Sigmoid colon (tissue), 6 donors: ENCODE measurements at regions not wholly inside any gene's neighbourhood (a gene's known extent, or its start where the extent isn't known, plus 50 kb on each side); places are given as distances from the start of the nearest gene placed in this dataset.

ENCODE experiments used
- DNase-seq: peaks from one replicate; pipeline ENCODE4 v3.0.0-alpha.2; 2019
- H3K27ac ChIP-seq, 4 donors: fragments of 200-600 bp; sonication (generic); one replicate each; pipeline ENCODE4 v1.5.1; 2016 to 2019; ENCODE audit warnings: mild to moderate bottlenecking in 1 of 4
- H3K27me3 ChIP-seq, 3 donors: fragments of 200-600 bp; sonication (generic); one replicate each; pipeline ENCODE4 v1.5.1; 2019; ENCODE audit warnings: mild to moderate bottlenecking in 1 of 3
- H3K36me3 ChIP-seq, 4 donors: fragments of 200-600 bp; sonication (generic); one replicate each; pipeline ENCODE4 v1.5.1; 2016 to 2019
- H3K4me1 ChIP-seq, 4 donors: fragments of 200-600 bp; sonication (generic); one replicate each; pipeline ENCODE4 v1.5.1; 2017 to 2019
- H3K4me3 ChIP-seq, 4 donors: fragments of 200-600 bp; sonication (generic); one replicate each; pipeline ENCODE4 v1.5.1; 2017 to 2019; ENCODE audit warnings: mild to moderate bottlenecking in 2 of 4, moderate library complexity in 1 of 4
- H3K9me3 ChIP-seq, 4 donors: fragments of 200-600 bp in 3 of 4; sonication (generic) in 3 of 4; one replicate each; pipeline versions ENCODE4 v1.5.1 to v1.6.1; 2013 to 2019
- EP300 ChIP-seq, 4 donors: sonication (generic); formaldehyde crosslinking; IDR thresholded peaks; one replicate each; pipeline ENCODE4 v1.6.1; 2017; ENCODE audit warnings: antibody characterized with exemption in 4 of 4
- POLR2A ChIP-seq, 2 donors: fragments of 450-650 bp; IDR thresholded peaks; one replicate each; pipeline ENCODE4 v1.6.1; 2016; ENCODE audit warnings: antibody characterized with exemption in 2 of 2, mild to moderate bottlenecking in 2 of 2, moderate library complexity in 2 of 2
- POLR2AphosphoS5 ChIP-seq, 4 donors: sonication (generic); formaldehyde crosslinking; IDR thresholded peaks; one replicate each; pipeline ENCODE4 v1.6.1; 2017; ENCODE audit warnings: antibody characterized with exemption in 4 of 4
- WGBS, 2 donors: extraction: QIAGEN DNeasy Blood & Tissue Kit; methylation state at CpG; one replicate each; pipeline ENCODE4 v1.1.7; 2013; 5-methylcytosine and 5-hydroxymethylcytosine counted together
- intact Hi-C: fragments of 100-400 bp; cut with DNase I; formaldehyde crosslinking; loops from one replicate; pipeline ENCODE4 v1.15.1; 2023
- TF ChIP-seq, protein P1 (sequence below), 4 experiments: fragments of 450-650 bp in 3 of 4; fragments of 200-600 bp in 1 of 4; IDR thresholded peaks; one replicate each; pipeline ENCODE4 v1.5.1; 2016 to 2019; ENCODE audit warnings: antibody characterized with exemption in 4 of 4, mild to moderate bottlenecking in 3 of 4, moderate library complexity in 2 of 4
- donor health status: healthy with polysubstance abuse.
- donor health status: healthy.

DNA sequence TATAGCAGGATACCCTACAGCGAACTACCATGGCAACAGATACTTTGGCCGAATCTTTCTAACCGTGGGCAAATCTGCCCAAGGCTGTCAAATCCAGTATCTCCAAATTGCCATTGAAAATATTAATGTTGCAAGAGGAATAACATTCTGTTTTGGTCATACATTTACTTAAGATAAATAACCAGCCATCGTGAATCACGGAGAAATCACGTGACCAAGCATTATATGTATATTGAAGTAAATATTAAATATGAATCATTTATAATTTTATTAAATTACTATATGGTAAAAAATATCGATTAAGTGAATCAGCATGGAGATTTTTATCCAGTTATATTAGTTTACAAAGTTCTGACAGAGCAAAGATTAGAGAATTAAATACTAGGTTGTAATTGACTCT, 714.6 kb upstream of the GJE1 start:
- no peaks in the 10 kb centered on the region for H3K27me3 ChIP-seq
- TF ChIP-seq, protein P1, sequence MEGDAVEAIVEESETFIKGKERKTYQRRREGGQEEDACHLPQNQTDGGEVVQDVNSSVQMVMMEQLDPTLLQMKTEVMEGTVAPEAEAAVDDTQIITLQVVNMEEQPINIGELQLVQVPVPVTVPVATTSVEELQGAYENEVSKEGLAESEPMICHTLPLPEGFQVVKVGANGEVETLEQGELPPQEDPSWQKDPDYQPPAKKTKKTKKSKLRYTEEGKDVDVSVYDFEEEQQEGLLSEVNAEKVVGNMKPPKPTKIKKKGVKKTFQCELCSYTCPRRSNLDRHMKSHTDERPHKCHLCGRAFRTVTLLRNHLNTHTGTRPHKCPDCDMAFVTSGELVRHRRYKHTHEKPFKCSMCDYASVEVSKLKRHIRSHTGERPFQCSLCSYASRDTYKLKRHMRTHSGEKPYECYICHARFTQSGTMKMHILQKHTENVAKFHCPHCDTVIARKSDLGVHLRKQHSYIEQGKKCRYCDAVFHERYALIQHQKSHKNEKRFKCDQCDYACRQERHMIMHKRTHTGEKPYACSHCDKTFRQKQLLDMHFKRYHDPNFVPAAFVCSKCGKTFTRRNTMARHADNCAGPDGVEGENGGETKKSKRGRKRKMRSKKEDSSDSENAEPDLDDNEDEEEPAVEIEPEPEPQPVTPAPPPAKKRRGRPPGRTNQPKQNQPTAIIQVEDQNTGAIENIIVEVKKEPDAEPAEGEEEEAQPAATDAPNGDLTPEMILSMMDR (IDR thresholded peaks at IDR 0.05), result no peak
- TF ChIP-seq POLR2A (IDR thresholded peaks at IDR 0.05) (no peak), POLR2AphosphoS5 (IDR thresholded peaks at IDR 0.05) (no peak), EP300 (IDR thresholded peaks at IDR 0.05) (no peak)
- H3K9me3 ChIP-seq, result no peaks in the 10 kb centered on the region
- intact Hi-C loops, result no loop called here
- no peaks in the 10 kb centered on the region for H3K36me3 ChIP-seq
- 91 to 94% methylated on average over 7 of the region's 7 CpGs for WGBS, 2 donors
- no peak for DNase-seq
- H3K4me1 ChIP-seq, result no peaks in the 10 kb centered on the region
- H3K4me3 ChIP-seq, result no peak overlapping the region
- H3K27ac ChIP-seq, result no peak overlapping the region

DNA sequence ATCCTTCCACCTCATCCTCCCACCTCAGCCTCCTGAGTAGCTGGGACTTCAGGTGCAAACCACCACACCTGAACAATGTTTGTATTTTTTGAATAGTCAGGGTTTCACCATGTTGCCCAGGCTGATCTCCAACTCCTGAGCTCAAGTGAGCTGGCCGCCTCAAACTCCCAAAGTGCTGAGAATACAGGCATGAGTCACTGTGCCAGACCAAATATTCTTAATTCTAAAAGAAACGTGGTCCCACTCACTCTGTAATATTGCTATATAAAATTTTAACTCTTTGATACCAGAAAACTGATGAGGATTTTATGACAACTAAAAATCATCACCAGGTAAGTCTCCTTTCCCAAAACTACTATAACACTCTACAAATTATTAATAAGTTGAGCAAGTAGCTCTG, 716.8 kb upstream of the GJE1 start:
- Histone ChIP-seq H3K27ac (no peak overlapping the region), H3K4me1 (no peaks in the 10 kb centered on the region), H3K27me3 (no peaks in the 10 kb centered on the region), H3K4me3 (no peak overlapping the region), H3K9me3 (no peaks in the 10 kb centered on the region), H3K36me3 (no peaks in the 10 kb centered on the region)
- 53 to 60% methylated on average over 2 of the region's 2 CpGs for WGBS, 2 donors
- intact Hi-C loops, result no loop called here
- DNase-seq, result no peak
- TF ChIP-seq, protein P1 (IDR thresholded peaks at IDR 0.05), result no peak
- no peak for TF ChIP-seq POLR2AphosphoS5 (IDR thresholded peaks at IDR 0.05)
- no peak for TF ChIP-seq EP300 (IDR thresholded peaks at IDR 0.05)
- no peak for TF ChIP-seq POLR2A (IDR thresholded peaks at IDR 0.05)

DNA sequence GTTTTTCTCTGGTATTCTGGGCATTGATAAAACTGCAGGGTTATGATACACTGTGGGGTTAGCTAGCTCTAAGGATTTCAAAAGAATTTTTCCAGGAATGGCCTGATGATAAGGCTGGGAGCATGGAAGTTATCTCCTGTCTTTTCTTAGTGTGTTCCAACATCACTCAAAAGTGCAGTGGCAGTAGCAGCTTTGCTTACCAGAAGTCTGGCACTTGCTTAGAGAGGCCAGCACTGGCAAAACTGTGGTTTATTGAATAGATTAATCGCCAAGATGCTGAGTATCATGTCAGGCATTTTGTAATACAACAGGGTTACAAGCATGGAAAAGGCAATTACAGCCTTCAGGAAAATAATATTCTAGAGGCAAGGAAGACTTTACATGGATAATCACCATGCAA, 719.5 kb upstream of the GJE1 start:
- TF ChIP-seq, protein P1 (IDR thresholded peaks at IDR 0.05), result no peak
- TF ChIP-seq EP300 (IDR thresholded peaks at IDR 0.05) (no peak), POLR2AphosphoS5 (IDR thresholded peaks at IDR 0.05) (no peak), POLR2A (IDR thresholded peaks at IDR 0.05) (no peak)
- 89 to 91% methylated on average over 1 of the region's 1 CpG for WGBS, 2 donors
- no peak for DNase-seq
- Histone ChIP-seq H3K4me1 (no peaks in the 10 kb centered on the region), H3K27me3 (no peaks in the 10 kb centered on the region), H3K36me3 (no peaks in the 10 kb centered on the region), H3K4me3 (no peak overlapping the region), H3K27ac (no peak overlapping the region), H3K9me3 (peaks cover 0 to 8% (median 0%) of the 10 kb centered on the region in 4 donors)
- intact Hi-C loops, result no loop called here

DNA sequence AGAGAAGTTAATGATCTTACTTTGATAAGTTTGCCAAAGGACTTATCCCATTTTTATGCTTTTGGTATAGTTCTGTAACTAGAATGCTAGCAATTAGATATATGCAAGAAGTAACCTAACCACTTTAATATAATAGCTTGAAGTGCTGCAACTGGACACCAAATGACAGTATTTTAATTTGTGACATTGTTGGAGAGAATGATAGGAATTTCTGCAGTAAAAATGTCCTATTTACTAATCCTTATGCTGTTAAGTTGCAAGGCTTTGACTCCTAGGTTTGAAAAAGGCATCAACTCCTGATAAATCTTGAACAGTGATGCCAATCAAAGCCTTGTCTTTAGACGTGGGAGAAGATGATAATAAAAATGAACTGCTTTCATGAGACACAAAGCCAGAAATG, 726.0 kb upstream of the GJE1 start:
- intact Hi-C loops, result no loop called here
- 58 to 78% methylated on average over 1 of the region's 1 CpG for WGBS, 2 donors

DNA sequence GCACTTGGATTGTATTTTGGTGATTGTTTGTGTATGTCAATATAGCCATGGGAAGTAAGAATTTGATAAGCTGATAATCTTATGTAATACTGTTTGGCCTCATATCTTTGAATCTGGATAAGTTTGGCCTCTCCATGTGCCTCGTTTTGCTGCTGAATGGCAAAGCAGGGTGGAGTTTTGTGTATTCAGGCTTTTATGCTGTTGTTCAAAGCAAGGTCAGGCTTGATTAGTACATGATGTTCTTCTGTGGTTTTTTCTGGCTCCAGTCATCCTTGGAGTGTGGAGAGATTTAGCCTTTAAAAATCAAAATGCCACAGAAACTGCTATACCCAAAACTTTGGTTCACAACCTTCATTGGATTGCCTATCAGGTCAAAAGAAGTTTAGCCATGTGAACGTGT, 728.9 kb upstream of the GJE1 start:
- 29 to 62% methylated on average over 2 of the region's 2 CpGs for WGBS, 2 donors
- Histone ChIP-seq H3K9me3 (peaks cover 0 to under 1% (median 0%) of the 10 kb centered on the region in 4 donors), H3K4me3 (no peak overlapping the region), H3K27ac (no peak overlapping the region), H3K27me3 (no peaks in the 10 kb centered on the region), H3K36me3 (no peaks in the 10 kb centered on the region), H3K4me1 (no peaks in the 10 kb centered on the region)
- TF ChIP-seq EP300 (IDR thresholded peaks at IDR 0.05), result no peak
- no peak for TF ChIP-seq POLR2AphosphoS5 (IDR thresholded peaks at IDR 0.05)
- TF ChIP-seq POLR2A (IDR thresholded peaks at IDR 0.05), result no peak
- TF ChIP-seq, protein P1 (IDR thresholded peaks at IDR 0.05), result no peak
- no peak for DNase-seq
- intact Hi-C loops, result no loop called here

More for the DNA sequence above, 726.0 kb upstream of the GJE1 start:
- no peak for DNase-seq
- Histone ChIP-seq H3K9me3 (peaks cover 0 to 8% (median 0%) of the 10 kb centered on the region in 4 donors), H3K36me3 (no peaks in the 10 kb centered on the region), H3K4me1 (no peaks in the 10 kb centered on the region), H3K27me3 (no peaks in the 10 kb centered on the region), H3K27ac (no peak overlapping the region), H3K4me3 (no peak overlapping the region)
- TF ChIP-seq EP300 (IDR thresholded peaks at IDR 0.05) (no peak), POLR2AphosphoS5 (IDR thresholded peaks at IDR 0.05) (no peak)
